Left kidney (tissue), 1 donor: ENCODE measurements at regions not wholly inside any gene's neighbourhood (a gene's known extent, or its start where the extent isn't known, plus 50 kb on each side); places are given as distances from the start of the nearest gene placed in this dataset.
"Not testable (repeated sequence)": the region's sequence is repeated elsewhere in the genome, so short reads cannot be mapped to it uniquely, and the experiment has no call there.

ENCODE experiments used
- DNase-seq: peaks from one replicate; pipeline ENCODE4 v3.0.0-alpha.2; 2013

- no peak for DNase-seq
Observed at GRCh38 chr16:85239239-85239638, 127.0 kb upstream of the CIBAR2 start.

GRCh38 chr16:85239871-85240270 lies 127.6 kb upstream of the CIBAR2 start:
- no peak for DNase-seq

GRCh38 chr16:85240982-85241924 lies 129.0 kb upstream of the CIBAR2 start:
- DNase-seq: no peak

- DNase-seq: no peak
Observed at GRCh38 chr16:85242140-85242539, 129.9 kb upstream of the CIBAR2 start.

GRCh38 chr16:85243308-85243707 lies 131.0 kb upstream of the CIBAR2 start:
- no peak for DNase-seq

DNA sequence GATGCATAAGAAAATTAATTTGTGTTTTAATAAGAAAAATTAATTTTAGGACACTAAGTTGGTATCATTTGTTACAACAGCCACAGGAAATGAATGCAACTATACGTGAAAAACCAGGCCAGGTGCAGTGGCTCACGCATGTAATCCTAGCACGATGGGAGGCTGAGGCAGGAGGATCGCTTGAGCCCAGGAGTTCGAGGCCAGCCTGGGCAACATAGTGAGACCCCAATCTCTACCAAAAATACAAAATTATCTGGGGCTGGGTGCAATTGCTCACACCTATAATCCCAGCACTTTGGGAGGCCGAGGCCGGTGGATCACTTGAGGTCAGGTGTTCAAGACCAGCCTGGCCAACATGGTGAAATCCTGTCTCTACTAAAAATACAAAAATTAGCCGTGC lies 132.2 kb upstream of the CIBAR2 start:
- DNase-seq: not testable (repeated sequence)

GRCh38 chr16:85245307-85246172 lies 133.3 kb upstream of the CIBAR2 start:
- peak; percentile 78 for DNase-seq

- DNase-seq: no peak
Observed at GRCh38 chr16:85246473-85246872, 134.2 kb upstream of the CIBAR2 start.

DNA sequence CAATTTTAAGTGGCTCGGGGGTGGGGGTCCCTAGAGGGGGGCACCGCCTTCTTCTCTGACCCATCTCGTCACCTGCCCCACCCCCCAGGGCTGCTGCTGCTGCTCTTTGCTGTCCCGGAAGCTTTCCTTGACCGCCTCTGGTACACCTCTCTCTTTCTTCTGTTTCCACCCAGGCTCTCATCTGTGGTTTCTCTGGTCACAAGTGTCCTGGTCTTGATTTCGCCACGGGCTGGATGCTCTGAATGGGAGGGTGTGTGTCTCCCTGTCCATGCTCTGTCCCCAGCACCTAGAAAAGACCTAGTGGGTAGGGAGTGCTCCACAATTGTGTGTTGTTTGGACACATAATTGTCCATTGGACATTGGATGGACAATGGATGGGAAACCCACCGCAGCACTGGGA lies 134.7 kb upstream of the CIBAR2 start:
- no peak for DNase-seq

DNA sequence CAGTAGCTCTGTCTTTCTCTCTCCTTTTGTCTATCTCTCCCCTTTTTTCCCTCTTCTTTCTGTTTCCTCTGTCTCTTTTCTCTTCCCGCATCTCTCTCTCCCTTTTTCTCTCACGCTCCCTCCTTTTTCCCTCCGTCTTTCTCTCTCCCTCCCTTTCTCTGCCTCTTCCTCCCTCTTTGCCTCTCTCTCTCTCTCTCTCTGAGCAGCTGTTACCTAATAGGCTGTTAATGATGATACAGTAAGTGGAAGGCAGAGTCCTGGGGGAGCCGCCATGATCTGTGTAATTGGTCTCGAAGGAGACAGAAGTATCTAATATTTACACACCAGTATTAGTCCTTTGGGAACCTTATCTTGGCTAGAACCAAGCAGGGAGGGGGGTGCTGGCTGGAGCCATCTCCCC lies 136.1 kb upstream of the CIBAR2 start:
- DNase-seq: no peak

DNA sequence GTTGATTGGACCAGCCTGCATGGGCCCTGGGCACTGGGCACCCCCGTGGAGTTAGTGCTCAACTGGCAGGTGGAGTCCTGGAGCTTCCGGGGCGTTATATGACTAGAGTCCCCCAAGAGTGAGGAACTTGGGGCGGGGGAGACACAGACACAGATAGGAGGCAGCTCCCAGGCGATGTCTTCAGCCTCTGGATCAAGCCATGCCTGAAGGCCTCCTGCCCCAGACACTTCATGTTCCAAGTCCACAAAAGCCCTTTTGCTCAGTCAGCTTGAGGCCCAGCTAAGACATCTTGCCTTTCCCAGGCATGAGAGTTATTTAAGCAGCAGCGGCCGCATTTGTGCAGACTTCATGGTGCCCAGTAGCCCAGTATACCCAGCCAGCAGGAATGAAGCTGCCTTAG lies 136.6 kb upstream of the CIBAR2 start:
- DNase-seq: no peak

DNA sequence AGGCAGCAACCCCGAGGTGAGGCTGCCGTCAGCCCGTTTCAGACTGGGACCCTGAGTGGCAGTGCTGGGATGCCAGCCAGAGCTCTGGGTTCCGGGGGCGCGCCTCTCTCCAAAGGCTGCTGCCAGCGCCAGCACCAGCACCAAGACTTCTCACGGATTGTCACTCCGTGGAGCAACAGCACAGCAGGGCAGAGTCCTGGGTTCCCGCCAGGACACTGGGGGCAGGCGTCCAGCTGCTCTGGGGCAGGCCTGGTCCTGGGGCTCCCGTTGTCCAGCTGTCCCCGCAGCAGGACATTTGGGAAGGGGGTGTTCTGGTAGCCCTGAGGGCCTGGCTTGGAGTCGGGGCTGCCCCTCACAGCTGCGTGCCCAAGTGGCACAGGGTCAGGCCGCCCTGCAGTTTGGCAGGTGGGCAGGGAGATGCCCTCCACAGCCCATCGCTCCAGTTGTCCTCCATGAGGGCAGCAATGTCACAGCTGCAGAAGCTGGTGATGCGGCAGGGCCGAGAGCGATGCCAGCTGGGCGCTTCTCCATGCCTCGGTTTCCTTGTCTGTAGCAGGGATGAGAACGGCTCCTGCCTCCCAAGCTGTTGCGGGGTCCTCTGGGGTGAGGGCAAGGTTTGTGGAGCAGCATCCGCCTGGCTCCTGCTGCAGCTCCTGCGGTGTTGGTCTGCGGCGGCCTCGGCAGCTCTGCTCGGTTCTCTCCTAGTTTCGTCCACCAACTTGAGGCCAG lies 137.3 kb upstream of the CIBAR2 start:
- no peak for DNase-seq

DNA sequence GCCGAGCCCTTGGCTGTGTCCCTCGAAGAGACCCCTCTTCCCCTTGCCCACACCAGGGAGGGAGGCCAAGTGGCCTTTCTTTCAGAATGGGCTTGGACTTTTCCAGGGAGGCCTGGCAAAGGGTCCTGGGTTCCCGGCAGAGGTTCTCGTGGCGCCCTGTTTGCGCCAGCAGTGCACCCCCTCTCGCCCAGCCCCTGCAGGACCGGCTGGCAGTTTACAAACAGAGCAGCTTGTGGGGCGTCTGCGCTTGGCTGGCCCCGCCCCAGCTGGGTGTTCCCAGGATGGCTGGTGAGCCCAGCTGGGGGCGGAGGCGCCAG lies 137.8 kb upstream of the CIBAR2 start:
- no peak for DNase-seq

DNA sequence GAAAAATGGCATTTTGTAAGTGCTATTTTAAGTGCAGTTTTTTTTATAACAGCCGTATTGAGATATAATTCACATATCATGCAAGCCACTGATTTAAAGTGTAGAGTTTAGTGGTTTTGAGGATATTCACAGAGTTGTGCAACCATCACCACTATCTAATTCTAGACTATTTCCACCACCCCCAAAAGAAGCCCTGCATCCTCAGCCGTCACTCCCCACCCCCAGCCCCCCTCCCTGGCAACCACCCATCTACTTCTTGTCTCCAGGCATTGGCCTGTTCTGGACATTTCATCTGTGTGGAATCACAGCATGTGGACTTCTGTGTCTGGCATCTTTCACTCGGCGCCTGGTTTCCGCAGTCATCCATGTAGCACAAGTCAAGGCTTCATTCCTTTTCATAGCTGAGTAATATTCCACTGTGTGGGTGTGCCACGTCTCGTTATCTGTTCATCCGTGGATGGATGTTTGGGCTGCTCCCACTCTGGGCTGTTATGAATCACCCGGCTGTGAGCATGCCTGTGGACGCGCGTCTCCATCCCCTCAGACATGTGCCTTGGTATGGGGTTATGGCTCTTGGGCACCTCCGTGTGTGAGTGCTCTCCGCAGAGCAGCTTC lies 138.4 kb upstream of the CIBAR2 start:
- DNase-seq: no peak

DNA sequence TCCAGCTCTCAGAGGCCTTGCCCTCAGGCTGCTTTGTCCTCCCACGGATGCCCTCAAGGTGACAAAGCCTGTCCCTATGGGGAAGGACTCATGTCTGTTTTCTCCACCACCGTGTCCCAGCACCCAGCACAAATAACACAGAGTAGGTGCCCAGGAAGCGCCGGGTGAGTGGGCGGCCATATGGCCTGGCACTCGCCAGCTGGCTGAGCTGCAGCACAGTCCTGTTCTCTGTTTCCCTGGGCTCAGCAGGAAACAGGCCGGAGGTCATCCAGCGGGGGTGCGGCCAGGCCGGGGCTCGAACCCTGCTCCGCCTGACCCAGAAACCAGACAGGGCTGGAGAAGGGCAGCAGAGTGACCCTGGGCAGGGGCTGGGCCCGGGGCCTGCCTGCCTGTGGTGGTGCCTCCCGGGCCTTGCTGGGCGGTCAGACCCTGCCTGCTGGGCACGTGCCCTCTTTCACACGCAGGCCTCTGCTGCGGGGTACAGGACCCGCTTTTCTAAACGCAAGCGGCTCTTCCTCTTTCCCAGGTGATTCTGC lies 139.0 kb upstream of the CIBAR2 start:
- no peak for DNase-seq

GRCh38 chr16:85252014-85252413 lies 139.7 kb upstream of the CIBAR2 start:
- DNase-seq: no peak

DNA sequence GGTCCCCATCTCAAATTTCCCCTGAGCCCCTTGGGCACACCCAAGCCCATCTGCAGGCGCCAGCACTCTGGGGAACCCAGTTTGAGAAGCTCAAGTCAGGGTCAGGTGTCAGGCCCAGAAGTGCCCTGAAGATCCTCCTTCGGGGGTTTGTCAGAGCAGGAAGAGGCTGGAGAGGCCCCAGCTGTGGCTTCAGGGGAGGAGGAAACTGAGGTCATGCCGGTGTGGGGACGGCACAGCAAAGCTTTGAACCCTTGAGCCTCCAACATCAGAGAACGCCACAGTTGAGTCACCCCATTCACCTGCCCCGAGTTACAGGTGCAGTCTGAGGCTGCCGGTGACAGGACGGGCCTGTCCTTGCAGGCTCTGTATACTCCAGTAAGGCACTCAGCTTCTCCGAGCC lies 140.2 kb upstream of the CIBAR2 start:
- no peak for DNase-seq

- DNase-seq: no peak
Observed at GRCh38 chr16:85253084-85253941, 141.0 kb upstream of the CIBAR2 start.

DNA sequence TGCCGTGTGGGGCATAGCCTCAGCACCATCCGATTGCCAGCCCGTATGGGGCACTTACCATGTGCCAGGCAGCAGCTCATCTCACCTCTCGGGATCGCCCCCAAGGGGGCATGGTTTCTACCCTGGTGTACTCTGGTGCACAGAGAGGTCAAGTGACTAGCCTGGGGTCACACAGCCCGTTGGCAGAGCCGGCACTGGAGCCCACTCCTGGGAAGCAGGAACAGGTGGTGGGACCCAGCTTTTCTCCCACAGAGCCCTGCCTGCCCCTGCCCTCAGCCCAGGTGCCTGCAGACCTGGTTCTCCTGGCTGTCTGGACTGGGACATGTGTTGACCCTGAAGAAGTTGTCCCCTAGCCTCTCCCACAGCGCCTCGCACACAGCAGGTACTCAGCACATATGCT lies 141.8 kb upstream of the CIBAR2 start:
- no peak for DNase-seq

GRCh38 chr16:85254921-85255320 lies 142.6 kb upstream of the CIBAR2 start:
- DNase-seq: no peak

DNA sequence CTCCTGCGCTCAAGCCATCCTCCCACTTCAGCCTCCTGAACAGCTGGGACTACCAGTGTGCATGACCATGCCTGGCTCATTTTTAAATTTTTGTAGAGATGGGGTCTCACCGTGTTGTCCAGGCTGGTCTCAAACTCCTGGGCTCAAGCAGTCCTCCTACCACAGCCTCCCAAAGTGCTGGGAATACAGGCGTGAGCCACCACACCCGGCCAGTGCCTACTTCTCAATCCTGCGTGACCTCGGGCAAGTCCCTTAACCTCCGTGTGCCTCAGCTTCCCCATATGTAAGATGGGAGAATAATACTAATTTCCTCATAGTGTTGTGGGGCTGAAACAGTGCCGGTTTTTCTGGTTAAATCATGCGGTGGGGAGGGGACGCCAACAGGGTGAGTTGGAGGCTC lies 143.5 kb upstream of the CIBAR2 start:
- DNase-seq: no peak
